ENCODE measurements at regions not wholly inside any gene's neighbourhood (a gene's known extent, or its start where the extent isn't known, plus 50 kb on each side); places are given as distances from the start of the nearest gene placed in this dataset.

GRCh38 chr3:118001380-118001779 is 1033.3 kb downstream of the IGSF11 start:
- TF ChIP-seq CTCF (IDR thresholded peaks at IDR 0.05; ENCODE audit: low read length) (no peak), EZH2 (optimal IDR thresholded peaks at IDR 0.05; ENCODE audit: low read depth, low read length) (no peak), EZH2phosphoT487 (IDR thresholded peaks at IDR 0.05; ENCODE audit: low read length) (no peak)

Data from MM.1S (cell line).